HPDE6-E6E7 (cell line): ENCODE measurements at regions not wholly inside any gene's neighbourhood (a gene's known extent, or its start where the extent isn't known, plus 50 kb on each side); places are given as distances from the start of the nearest gene placed in this dataset.
"Not testable (repeated sequence)": the region's sequence is repeated elsewhere in the genome, so short reads cannot be mapped to it uniquely, and the experiment has no call there.

Source experiments
- DNase-seq: peaks from one replicate; pipeline ENCODE4 v3.0.0; 2011; ENCODE audit warnings: missing footprints; ENCODE audit errors: extremely low spot score

GRCh38 chr16:52799149-52799548, 252.2 kb upstream of the TOX3 start:
- no peak for DNase-seq

DNA sequence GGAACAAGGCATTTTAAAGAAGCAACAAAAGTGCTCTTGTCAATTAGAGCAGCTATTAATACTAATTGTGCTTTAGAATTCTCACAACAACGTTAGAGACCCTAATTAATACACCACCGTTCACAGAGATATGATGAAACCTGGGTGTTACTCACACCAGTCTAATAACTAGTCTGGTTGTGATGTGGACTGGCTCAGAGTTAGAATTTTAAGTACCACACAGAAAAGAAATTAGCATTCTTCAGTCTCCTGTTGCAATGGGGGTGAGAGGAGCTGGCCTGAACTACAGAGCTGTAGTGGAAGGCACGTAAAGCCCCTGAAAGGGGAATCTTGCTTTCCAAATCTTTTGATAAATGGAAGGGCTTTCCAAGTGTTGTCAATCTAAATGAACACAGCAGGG, 240.8 kb upstream of the TOX3 start:
- no peak for DNase-seq

DNA sequence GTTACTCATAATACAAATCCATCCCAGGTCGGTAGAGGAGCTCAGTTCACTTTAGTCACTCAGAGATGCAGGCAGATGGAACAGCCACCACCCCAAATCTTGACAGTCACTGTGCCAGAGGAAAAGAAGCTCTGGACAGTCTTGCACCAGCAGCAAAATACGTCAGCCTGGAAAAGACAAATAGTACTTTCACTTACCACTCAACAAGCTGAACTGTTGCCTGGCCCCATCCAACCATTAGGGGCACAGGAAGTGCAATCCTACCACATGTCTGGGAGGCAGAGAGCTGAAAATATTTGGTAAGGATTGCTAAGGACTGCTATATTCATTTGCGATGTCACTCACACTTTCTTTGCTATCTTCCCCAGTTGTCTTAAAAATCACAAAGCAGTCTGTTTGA, 239.1 kb upstream of the TOX3 start:
- DNase-seq = no peak

DNA sequence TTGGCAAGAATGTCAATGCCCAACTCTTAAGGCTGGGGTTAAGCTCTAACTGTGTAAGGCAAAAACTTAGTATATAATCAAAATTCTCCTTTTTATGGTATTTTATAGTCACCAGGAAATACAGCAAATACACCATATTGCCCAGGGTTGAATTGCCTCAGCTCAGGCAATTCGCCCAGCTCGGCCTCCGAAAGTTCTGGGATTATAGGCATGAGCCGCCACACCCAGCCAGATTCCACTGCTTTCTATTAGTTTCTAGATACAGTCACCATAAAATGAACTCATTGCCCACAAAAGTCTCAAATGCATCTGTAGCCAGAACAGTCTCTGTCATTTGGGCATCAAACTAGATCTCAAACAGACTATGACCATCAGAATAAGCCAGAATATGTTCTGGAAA, 238.7 kb upstream of the TOX3 start:
- DNase-seq = no peak

GRCh38 chr16:52783616-52784015, 236.7 kb upstream of the TOX3 start:
- DNase-seq = no peak

DNA sequence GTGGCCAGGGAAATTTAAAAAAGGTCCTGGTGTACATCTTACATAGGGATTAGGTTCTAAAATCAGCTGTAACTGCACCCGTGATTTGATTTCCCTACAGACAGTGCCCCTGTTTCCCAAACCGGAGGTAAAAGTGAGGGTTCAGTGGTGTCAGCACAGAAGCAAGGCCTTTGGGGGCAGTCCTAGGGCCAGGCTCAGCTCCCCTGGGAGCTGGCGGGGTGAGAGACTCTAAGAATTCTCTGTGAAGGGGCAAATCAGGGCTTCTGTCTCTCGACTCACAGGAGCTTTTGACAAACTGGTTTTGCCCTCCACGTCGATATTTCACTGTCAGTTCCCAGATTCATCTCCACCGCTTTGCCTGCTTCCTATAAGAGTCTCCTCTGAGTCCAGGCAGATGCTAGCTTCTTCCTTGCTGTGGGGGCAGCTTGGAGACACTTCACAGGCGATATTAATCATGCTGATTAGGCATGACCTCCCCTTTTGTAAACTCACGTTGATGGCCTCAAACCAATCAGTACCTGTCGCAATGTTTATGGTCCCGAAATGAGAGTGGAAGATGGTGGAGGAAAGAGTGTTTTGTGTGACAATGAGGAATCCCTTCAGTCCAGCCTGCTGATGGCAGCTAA, 234.2 kb upstream of the TOX3 start:
- DNase-seq = no peak

DNA sequence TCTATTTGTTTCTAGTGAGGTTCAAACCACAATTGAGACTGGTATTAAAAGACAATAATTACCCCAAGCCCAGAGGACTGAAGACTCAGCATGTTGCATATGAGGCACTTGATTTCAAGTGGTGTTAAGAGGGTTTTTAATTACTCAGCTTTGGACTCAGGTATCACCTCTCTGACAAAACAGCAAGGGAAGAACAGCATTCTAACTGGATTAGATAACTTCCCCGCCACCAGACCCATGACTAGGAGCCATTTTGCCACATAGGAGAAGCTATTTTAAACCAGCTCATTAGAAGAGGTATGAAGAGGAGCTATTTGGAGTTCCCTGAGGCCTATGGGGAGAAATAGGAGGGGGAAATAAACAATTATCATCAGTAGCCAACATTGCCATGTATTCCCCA, 226.1 kb upstream of the TOX3 start:
- DNase-seq = no peak

DNA sequence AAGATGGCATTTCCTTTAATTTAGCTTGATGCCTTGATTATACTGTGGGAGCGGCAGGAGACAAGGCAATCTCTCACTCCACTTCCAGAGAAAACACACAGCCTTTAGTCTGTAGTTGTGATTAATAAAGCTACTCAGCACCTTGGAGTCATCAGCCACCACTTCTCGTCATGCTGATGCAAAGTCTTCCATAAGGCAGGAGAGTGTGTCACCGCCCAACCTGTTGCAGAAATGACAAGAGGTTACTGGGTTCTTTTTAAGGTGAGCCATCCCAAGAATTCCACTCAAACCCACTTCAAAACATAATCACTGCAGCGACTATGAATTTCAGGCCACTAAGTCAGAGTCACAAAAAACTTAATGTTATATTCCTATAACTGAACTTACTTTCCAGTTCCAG, 223.9 kb upstream of the TOX3 start:
- no peak for DNase-seq

GRCh38 chr16:52758473-52758855, 211.5 kb upstream of the TOX3 start:
- no peak for DNase-seq

DNA sequence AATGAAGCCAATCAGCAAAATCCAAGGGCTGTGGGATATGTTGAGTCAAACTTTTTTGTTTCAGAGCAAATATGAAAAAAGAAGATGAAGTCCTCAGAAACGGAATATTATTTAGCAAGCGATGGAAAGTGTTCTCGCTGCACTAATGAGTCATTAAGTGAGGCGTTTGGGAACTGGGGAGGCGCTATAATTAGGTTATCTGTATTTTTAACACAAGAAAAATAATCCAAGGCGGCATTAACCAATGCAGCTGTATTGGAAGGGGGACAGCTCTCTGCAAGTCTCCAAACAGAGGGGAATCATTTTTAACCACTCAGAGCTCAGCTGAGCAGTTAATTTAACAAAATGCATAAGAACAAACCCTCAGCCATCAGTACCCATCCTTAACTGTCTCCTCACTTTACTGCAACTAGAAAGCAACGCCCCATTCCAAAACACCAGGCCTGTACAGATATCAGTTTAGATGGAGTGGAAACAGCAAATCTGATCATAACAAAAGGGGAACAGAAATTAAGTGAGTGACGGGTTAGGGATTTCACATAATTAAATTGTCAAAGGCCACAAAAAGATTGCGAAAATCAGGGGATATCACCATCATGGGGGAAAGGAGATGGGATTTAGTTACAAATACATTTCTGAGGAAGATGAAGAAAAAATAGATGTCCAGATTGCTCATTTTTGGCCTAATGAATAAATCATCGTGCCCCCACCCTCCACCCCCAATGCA, 211.0 kb upstream of the TOX3 start:
- no peak for DNase-seq

DNA sequence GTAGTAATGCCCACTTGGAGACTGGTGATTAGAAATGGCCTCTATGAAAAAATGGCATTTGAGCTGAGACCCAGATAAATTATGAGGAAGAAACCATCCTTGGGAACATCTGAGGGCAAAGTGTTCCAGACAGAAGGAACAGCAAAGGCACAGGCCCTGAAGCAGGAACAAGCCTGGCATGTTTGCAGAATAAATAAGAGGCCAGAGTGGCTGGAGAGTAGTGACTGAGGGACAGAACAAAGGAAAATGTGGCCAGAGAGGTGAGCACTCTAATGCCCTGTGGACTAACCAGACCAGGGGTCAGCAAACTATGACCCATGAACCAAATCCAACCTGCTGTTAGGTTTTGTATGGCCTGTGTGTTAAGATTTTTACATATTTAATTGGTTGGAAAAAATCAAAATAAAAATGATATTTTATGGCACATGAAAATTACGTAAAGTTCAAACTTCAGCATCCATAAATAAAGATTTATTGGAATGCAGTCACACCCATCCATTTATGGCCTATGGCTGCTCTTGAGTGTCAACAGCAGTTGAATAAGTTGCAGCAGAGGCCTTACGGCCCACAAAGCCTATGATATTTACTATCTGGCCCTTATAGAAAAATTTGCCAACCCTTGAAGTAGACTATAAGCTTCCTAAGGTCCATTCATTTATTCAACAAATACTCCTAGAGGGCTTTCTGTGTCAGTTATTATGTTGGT, 210.0 kb upstream of the TOX3 start:
- no peak for DNase-seq

DNA sequence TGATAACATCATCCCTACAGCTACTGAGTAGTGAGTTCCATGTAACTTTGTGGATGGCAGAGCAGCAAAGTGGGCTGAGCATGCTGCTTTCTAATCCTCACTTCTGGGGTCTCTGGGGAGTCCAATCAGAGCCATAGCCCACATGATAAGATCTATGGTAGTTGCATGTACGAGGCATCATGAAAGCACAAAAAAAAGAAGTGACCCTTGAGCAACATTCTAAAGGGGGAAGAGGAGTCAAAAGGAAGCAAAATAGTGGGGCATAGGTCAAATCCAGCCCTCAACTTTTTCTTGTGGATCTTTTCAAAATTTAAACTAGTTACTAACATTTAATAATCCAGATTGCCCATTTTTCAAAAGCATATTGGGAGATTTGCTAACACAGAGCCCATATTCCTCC, 208.5 kb upstream of the TOX3 start:
- DNase-seq = no peak

DNA sequence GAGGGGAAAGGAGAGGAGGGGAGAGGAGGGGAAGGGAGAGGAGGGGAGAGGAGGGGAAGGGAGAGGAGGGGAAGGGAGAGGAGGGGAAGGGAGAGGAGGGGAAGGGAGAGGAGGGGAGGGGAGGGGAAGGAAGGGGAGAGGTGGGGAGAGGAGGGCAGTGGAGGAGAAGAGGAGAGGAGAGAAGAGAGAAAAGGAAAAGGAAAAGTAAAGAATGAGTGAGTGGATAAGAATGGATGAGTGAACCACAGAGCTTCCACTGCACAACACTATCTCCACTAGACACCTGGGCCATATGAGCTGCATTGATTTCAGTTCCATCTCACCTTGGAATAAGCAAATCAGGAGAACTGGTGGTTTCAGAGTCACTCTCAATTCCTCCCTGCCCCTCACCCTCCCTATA, 204.1 kb upstream of the TOX3 start:
- no peak for DNase-seq

GRCh38 chr16:52748741-52749140, 201.8 kb upstream of the TOX3 start:
- no peak for DNase-seq

DNA sequence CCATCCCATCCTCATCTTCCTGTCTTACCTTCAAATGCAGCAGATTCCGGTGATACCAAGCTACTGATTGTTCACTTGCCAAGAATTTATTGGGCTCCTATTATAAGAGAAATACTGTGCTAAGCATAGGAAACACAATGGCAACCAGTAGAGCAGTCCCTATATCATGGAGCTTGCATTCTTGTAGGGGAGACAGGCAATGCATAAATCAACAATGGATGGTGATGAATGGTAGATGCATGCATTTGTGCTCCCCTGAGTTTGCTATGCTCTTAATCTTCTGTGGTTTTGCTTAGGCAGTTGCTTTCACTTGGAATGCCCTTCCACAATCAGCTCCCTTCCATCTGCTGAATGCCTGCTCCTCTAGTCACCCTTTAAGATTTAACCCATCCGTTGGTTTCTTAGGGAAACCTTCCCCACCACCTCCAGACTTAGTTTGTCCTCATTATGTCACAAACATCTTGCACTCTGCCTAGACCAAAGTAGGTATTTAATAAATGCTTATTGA, 200.2 kb upstream of the TOX3 start:
- DNase-seq = no peak

GRCh38 chr16:52743707-52744106, 196.8 kb upstream of the TOX3 start:
- no peak for DNase-seq

GRCh38 chr16:52742608-52743170, 195.7 kb upstream of the TOX3 start:
- DNase-seq = no peak

DNA sequence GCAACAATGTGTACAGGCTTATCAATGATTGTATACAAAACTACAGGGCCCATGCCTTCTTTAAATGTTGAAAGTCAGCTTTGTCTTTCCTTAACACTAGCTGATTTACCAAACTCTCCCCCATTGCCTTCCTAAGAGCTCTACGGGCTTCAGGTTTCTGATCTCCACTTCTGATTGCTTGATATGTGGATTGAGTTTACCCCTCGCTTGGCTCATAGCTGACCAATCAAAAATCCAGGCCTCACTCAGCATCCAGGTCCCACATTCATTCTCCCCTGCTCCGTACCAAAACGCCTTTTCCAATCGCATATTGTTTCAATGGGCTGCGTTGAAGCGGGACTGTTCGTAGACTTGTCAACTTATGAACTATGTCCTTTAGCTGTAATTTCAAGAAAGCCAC, 195.1 kb upstream of the TOX3 start:
- DNase-seq = no peak

DNA sequence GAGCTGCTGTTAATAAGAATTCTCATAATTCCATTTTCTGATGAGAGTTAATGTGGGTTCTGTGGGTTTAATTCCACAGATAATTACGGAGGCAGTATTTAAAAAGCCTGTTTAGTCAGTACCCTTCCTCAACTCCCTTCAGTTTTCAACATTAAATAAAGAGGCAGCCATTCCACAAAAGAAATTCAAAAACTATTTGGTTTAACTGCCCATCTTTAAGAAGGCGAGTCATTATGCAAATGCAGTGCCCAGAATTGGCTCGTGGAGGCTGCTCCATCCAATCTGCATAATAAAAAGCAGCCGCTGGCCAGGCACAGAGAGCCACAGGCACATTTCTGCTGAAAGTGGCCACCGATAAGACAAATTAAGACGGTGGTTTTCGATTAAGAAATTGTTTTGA, 194.4 kb upstream of the TOX3 start:
- no peak for DNase-seq

- DNase-seq = no peak
Measured at GRCh38 chr16:52740766-52741165, 193.8 kb upstream of the TOX3 start.

DNA sequence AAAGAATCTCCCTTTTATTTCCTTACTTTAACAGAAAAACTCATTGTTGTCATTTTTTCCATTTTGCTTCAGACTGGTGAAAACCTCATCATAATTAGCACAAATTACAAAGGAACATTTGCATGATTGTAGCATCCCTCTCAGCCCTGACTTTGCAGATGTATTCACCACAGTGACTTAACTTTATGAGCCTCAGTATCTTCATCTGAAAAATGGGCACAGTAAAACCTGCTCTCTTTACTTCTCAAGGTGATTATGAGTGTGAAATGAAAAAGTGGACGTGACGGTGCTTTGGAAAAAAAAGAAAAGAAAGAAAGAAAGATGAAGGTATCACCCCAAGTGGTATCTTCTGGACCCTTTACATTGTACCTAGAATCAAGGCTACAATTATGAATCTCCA, 193.4 kb upstream of the TOX3 start:
- DNase-seq = no peak

- not testable (repeated sequence) for DNase-seq
Measured at GRCh38 chr16:52738992-52739391, 192.0 kb upstream of the TOX3 start.
